RWPE1 (cell line): ENCODE measurements at regions not wholly inside any gene's neighbourhood (a gene's known extent, or its start where the extent isn't known, plus 50 kb on each side); places are given as distances from the start of the nearest gene placed in this dataset.

Source experiments
- CTCF ChIA-PET: fragments of 350-600 bp; sonication (Branson Sonifier 250); formaldehyde crosslinking; extraction: SDS; loops from one replicate; lab custom pipeline; 2021; lab: Yijun Ruan, JAX
- POLR2A ChIA-PET: fragments of 400-600 bp; formaldehyde crosslinking; extraction: SDS; loops from one replicate; lab custom pipeline; 2020; ENCODE audit warnings: antibody characterized with exemption; ENCODE audit not compliant: low non-redundant PET; lab: Yijun Ruan, JAX
- DNase-seq: peaks from one replicate; pipeline ENCODE4 v3.0.0; 2012; ENCODE audit warnings: low spot score
- H3K27ac ChIP-seq: fragments of 450-650 bp; 2 replicates; pipeline ENCODE4 v1.5.1; 2017
- TF ChIP-seq, protein P1 (sequence below): fragments of 450-650 bp; conservative IDR thresholded peaks from 2 replicates; pipeline ENCODE4 v1.5.1; 2017; ENCODE audit warnings: low read depth, mild to moderate bottlenecking

GRCh38 chr5:158382473-158382872 lies 523.5 kb upstream of the CLINT1 start:
- peak; percentile 98 for DNase-seq

DNA sequence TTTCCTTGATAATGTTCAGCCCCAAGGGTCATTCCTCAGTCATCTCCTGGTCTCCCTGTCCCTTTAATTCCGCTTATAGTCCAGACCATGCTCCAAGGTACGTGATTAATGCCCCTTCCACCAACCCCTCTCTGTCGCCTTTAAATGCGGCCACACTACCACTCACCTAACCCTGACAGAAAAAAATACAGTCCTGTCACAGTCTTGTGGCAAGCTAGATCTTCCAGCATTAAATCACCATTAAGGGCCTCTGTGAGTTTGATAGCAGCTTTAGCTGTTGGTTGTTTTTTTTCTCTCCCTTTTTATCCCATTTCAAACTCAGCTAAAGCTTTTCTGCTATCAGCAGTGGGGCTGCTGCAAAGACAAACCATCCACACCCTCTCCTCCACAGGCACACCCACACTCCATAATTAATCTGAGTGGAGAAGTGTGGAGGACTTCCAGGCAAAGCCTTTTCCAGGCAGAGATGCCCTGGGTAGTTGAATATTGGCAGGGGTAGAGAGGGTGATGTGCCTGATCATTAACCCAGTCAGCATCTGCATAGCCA lies 522.7 kb upstream of the CLINT1 start:
- ChIA-PET CTCF (interaction anchor here (0.7 kb wide), 2 partner anchors 46 to 221 kb away, joined by 3 read pairs; no protein-coding TSS in a partner anchor), POLR2A (no interaction called here)
- DNase-seq: no peak
- H3K27ac ChIP-seq: peak overlapping the region; percentile 74
- TF ChIP-seq, protein P1, sequence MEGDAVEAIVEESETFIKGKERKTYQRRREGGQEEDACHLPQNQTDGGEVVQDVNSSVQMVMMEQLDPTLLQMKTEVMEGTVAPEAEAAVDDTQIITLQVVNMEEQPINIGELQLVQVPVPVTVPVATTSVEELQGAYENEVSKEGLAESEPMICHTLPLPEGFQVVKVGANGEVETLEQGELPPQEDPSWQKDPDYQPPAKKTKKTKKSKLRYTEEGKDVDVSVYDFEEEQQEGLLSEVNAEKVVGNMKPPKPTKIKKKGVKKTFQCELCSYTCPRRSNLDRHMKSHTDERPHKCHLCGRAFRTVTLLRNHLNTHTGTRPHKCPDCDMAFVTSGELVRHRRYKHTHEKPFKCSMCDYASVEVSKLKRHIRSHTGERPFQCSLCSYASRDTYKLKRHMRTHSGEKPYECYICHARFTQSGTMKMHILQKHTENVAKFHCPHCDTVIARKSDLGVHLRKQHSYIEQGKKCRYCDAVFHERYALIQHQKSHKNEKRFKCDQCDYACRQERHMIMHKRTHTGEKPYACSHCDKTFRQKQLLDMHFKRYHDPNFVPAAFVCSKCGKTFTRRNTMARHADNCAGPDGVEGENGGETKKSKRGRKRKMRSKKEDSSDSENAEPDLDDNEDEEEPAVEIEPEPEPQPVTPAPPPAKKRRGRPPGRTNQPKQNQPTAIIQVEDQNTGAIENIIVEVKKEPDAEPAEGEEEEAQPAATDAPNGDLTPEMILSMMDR: no peak

More at GRCh38 chr5:158382473-158382872, 523.5 kb upstream of the CLINT1 start:
- TF ChIP-seq, protein P1: no peak
- ChIA-PET POLR2A (no interaction called here), CTCF (interaction anchor here (0.7 kb wide), 1 partner anchor 14 kb away, joined by 3 read pairs; no protein-coding TSS in a partner anchor)
- peak overlapping the region; percentile 74 for H3K27ac ChIP-seq

GRCh38 chr5:158380661-158381060 lies 521.7 kb upstream of the CLINT1 start:
- peak overlapping the region; percentile 77 for H3K27ac ChIP-seq
- ChIA-PET POLR2A (no interaction called here), CTCF (no interaction called here)
- TF ChIP-seq, protein P1: no peak
- peak; percentile 76 for DNase-seq

DNA sequence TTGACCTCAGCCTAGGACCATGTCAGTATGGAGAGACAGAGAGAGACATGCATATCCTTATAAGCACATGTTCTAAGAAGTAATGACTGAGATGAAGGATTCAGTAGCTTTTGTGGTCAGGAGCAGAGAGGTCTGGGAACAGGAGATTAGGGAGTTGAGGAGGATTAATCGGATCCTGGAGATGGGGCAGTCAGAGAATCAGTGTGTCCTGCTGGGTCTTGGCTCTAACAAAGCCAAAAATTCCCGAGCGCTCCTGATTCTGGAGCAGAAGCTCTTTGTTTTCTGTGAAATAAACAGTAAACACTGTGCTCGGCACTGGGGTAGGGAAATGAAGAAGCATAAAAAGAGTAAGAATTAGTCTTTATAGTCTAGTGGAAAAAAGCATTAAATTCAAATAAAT lies 520.0 kb upstream of the CLINT1 start:
- ChIA-PET POLR2A (no interaction called here), CTCF (interaction anchor here (0.6 to 0.7 kb wide), 2 partner anchors 175 to 252 kb away, joined by 3 to 5 read pairs; no protein-coding TSS in a partner anchor)

GRCh38 chr5:158376679-158377078 lies 517.7 kb upstream of the CLINT1 start:
- no peak for DNase-seq
- H3K27ac ChIP-seq: no peak overlapping the region
- POLR2A ChIA-PET: no interaction called here
- CTCF ChIA-PET: no interaction called here
- TF ChIP-seq, protein P1: no peak

More for the DNA sequence above, 520.0 kb upstream of the CLINT1 start:
- TF ChIP-seq, protein P1: no peak
- DNase-seq: no peak
- no peak overlapping the region for H3K27ac ChIP-seq

GRCh38 chr5:158375531-158375930 lies 516.6 kb upstream of the CLINT1 start:
- CTCF ChIA-PET: no interaction called here
- POLR2A ChIA-PET: no interaction called here
- TF ChIP-seq, protein P1: no peak
- no peak overlapping the region for H3K27ac ChIP-seq
- no peak for DNase-seq
